Mesenchymal stem cell (in vitro differentiated cells and primary cell): ENCODE measurements at regions not wholly inside any gene's neighbourhood (a gene's known extent, or its start where the extent isn't known, plus 50 kb on each side); places are given as distances from the start of the nearest gene placed in this dataset. TPM values are rescaled to one million over a fixed set of nuclear protein-coding genes. Genes with fewer than 3 reads are reported as not detected.

Experiments
- small RNA-seq: library from polyadenylated mRNA; stranded (forward); fragments of <200 nt; extraction: miRNeasy Mini kit (QIAGEN cat#:217004); gene quantifications from one replicate; pipeline ENCODE3, GENCODE V24; 2013; ENCODE audit warnings: low read depth

Small RNA genes in the stretch of these regions (small RNA-seq; reads per million reads assigned to genes)
- not detected for gene RF00072
